GM19238 (cell line): ENCODE measurements at regions not wholly inside any gene's neighbourhood (a gene's known extent, or its start where the extent isn't known, plus 50 kb on each side); places are given as distances from the start of the nearest gene placed in this dataset.
"Not testable (repeated sequence)": the region's sequence is repeated elsewhere in the genome, so short reads cannot be mapped to it uniquely, and the experiment has no call there.

Experiments used
- DNase-seq: peaks from one replicate; pipeline ENCODE4 v3.0.0; 2011; ENCODE audit warnings: low spot score; ENCODE audit not compliant: insufficient read length

- no peak for DNase-seq
Observed at GRCh38 chr7:45402480-45403218, 171.5 kb upstream of the ADCY1 start.

GRCh38 chr7:45404622-45405021 lies 169.5 kb upstream of the ADCY1 start:
- no peak for DNase-seq

GRCh38 chr7:45407730-45408408 lies 166.3 kb upstream of the ADCY1 start:
- no peak for DNase-seq

GRCh38 chr7:45408409-45408737 lies 165.8 kb upstream of the ADCY1 start:
- DNase-seq = no peak

- DNase-seq = no peak
Observed at GRCh38 chr7:45410893-45411292, 163.3 kb upstream of the ADCY1 start.

- DNase-seq = no peak
Observed at GRCh38 chr7:45413419-45413818, 160.7 kb upstream of the ADCY1 start.

- DNase-seq = no peak
Observed at GRCh38 chr7:45414226-45414625, 159.9 kb upstream of the ADCY1 start.

GRCh38 chr7:45415265-45415664 lies 158.9 kb upstream of the ADCY1 start:
- no peak for DNase-seq

- no peak for DNase-seq
Observed at GRCh38 chr7:45416846-45417245, 157.3 kb upstream of the ADCY1 start.

GRCh38 chr7:45417268-45417667 lies 156.9 kb upstream of the ADCY1 start:
- no peak for DNase-seq

GRCh38 chr7:45417735-45418134 lies 156.4 kb upstream of the ADCY1 start:
- no peak for DNase-seq

GRCh38 chr7:45420843-45421495 lies 153.2 kb upstream of the ADCY1 start:
- no peak for DNase-seq

GRCh38 chr7:45421806-45422205 lies 152.4 kb upstream of the ADCY1 start:
- no peak for DNase-seq

GRCh38 chr7:45430397-45430796 lies 143.8 kb upstream of the ADCY1 start:
- no peak for DNase-seq

- no peak for DNase-seq
Observed at GRCh38 chr7:45434167-45434784, 139.9 kb upstream of the ADCY1 start.

- no peak for DNase-seq
Observed at GRCh38 chr7:45435131-45435530, 139.0 kb upstream of the ADCY1 start.

- DNase-seq = no peak
Observed at GRCh38 chr7:45435846-45436245, 138.3 kb upstream of the ADCY1 start.

GRCh38 chr7:45440776-45441175 lies 133.4 kb upstream of the ADCY1 start:
- DNase-seq = not testable (repeated sequence)

- no peak for DNase-seq
Observed at GRCh38 chr7:45443263-45443662, 130.9 kb upstream of the ADCY1 start.

- DNase-seq = no peak
Observed at GRCh38 chr7:45446195-45446944, 127.8 kb upstream of the ADCY1 start.

- DNase-seq = no peak
Observed at GRCh38 chr7:45447296-45447695, 126.9 kb upstream of the ADCY1 start.
